ENCODE measurements at regions not wholly inside any gene's neighbourhood (a gene's known extent, or its start where the extent isn't known, plus 50 kb on each side); places are given as distances from the start of the nearest gene placed in this dataset.

DNA sequence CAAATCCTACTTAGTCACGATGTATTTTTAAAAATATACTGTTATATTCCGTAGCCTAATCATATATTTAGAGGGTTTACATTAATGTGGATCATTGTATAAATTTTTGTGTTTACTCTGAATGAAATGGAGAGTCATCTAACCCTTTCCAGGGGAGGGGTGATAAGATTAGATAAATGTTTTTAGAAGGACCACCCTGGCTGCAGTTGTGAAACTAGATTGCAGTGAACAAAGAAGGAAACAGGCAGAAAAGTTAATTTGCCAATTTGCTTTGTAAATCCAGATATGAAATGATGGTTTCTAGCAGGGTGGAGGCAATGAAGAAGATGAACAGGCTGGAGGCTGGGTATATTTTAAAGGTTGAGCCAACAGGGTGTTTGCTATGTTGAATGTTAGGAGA lies 477.7 kb upstream of the ZMIZ1 start:
- TF ChIP-seq, protein P1, sequence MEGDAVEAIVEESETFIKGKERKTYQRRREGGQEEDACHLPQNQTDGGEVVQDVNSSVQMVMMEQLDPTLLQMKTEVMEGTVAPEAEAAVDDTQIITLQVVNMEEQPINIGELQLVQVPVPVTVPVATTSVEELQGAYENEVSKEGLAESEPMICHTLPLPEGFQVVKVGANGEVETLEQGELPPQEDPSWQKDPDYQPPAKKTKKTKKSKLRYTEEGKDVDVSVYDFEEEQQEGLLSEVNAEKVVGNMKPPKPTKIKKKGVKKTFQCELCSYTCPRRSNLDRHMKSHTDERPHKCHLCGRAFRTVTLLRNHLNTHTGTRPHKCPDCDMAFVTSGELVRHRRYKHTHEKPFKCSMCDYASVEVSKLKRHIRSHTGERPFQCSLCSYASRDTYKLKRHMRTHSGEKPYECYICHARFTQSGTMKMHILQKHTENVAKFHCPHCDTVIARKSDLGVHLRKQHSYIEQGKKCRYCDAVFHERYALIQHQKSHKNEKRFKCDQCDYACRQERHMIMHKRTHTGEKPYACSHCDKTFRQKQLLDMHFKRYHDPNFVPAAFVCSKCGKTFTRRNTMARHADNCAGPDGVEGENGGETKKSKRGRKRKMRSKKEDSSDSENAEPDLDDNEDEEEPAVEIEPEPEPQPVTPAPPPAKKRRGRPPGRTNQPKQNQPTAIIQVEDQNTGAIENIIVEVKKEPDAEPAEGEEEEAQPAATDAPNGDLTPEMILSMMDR (IDR thresholded peaks at IDR 0.05; ENCODE audit: unreplicated experiment): no peak
- no peak overlapping the region for H3K27ac Mint-ChIP-seq (ENCODE audit: unreplicated experiment)
- intact Hi-C loops (cut with micrococcal nuclease; ENCODE audit: unreplicated experiment): no loop called here
- BruUV-seq (replicated peaks): no TSS peak
- no peak for DNase-seq
- CTCF ChIA-PET: no interaction called here
- no peak overlapping the region for H3K4me3 Mint-ChIP-seq (ENCODE audit: low read depth, unreplicated experiment)
- H3K4me1 Mint-ChIP-seq (ENCODE audit: low read depth, unreplicated experiment): no peaks in the 10 kb centered on the region
- H3K36me3 Mint-ChIP-seq (ENCODE audit: insufficient read depth, unreplicated experiment): no peaks in the 10 kb centered on the region
- peaks cover 45% of the 10 kb centered on the region for H3K27me3 Mint-ChIP-seq (ENCODE audit: unreplicated experiment)
- H3K9me3 Mint-ChIP-seq (ENCODE audit: low read depth, unreplicated experiment): no peaks in the 10 kb centered on the region

DNA sequence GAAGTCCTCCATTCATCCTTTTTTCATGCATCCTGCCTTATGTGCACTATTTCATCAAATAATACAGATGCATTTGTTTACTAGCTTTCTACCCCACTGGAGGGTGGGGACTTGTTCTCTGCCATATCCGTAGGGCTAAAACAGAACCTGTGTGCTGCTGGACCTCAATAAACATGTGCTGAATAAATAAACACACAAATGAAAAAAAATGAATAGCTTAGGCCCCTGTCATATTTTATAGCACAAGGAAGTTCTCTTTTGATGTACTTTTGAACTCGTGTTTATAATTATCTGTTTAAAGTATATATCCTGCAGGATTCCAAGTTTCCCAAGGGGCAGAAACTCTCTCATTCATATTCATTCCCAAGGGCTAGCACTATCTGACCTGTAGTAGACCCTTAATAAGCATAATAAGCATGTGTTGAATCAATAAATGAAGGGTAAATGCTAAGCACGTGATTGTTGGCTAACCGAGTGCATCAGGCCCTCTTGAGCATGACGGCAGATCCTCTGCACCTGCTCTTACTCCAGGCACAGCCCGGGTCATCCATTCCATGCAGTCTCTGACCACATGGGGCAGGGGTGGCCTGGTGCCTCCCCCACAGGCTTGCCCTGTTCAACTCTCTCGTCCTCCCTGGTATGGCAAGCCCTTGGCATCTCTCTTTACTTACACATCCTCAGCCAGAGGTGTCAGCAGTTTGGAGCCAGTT lies 474.1 kb upstream of the ZMIZ1 start:
- Mint-ChIP-seq H3K9me3 (ENCODE audit: low read depth, unreplicated experiment) (no peaks in the 10 kb centered on the region), H3K4me1 (ENCODE audit: low read depth, unreplicated experiment) (no peaks in the 10 kb centered on the region), H3K27ac (ENCODE audit: unreplicated experiment) (no peak overlapping the region), H3K4me3 (ENCODE audit: low read depth, unreplicated experiment) (no peak overlapping the region), H3K27me3 (ENCODE audit: unreplicated experiment) (peaks cover 79% of the 10 kb centered on the region), H3K36me3 (ENCODE audit: insufficient read depth, unreplicated experiment) (no peaks in the 10 kb centered on the region)
- TF ChIP-seq, protein P1 (IDR thresholded peaks at IDR 0.05; ENCODE audit: unreplicated experiment): no peak
- CTCF ChIA-PET: interaction anchor here (0.6 kb wide), 1 partner anchor 149 kb away, joined by 3 read pairs; no protein-coding TSS in a partner anchor
- DNase-seq: no peak
- intact Hi-C loops (cut with micrococcal nuclease; ENCODE audit: unreplicated experiment): no loop called here
- BruUV-seq (replicated peaks): no TSS peak

DNA sequence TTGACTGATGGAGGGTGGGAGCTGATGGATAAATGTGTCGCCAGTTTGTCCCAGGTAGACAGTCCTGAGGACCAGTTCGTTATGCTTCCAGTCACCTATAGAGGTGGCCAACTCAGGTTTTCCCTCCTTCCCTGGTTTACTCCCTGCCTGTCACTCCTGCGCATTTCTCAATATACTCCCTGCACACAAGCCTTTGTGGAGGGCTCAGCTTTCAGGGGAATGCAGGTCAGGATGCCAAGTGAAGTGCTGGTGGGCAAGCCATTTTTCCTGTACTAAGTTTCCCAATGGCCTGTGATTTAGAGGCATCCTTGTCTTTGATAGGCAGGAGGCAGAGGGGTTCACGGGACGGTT lies 473.5 kb upstream of the ZMIZ1 start:
- no peak for DNase-seq
- no peaks in the 10 kb centered on the region for H3K4me1 Mint-ChIP-seq (ENCODE audit: low read depth, unreplicated experiment)
- intact Hi-C loops (cut with micrococcal nuclease; ENCODE audit: unreplicated experiment): no loop called here
- H3K36me3 Mint-ChIP-seq (ENCODE audit: insufficient read depth, unreplicated experiment): no peaks in the 10 kb centered on the region
- no peaks in the 10 kb centered on the region for H3K9me3 Mint-ChIP-seq (ENCODE audit: low read depth, unreplicated experiment)
- CTCF ChIA-PET: no interaction called here
- H3K27me3 Mint-ChIP-seq (ENCODE audit: unreplicated experiment): peaks cover 79% of the 10 kb centered on the region
- no TSS peak for BruUV-seq (replicated peaks)
- TF ChIP-seq, protein P1 (IDR thresholded peaks at IDR 0.05; ENCODE audit: unreplicated experiment): no peak
- no peak overlapping the region for H3K4me3 Mint-ChIP-seq (ENCODE audit: low read depth, unreplicated experiment)
- H3K27ac Mint-ChIP-seq (ENCODE audit: unreplicated experiment): no peak overlapping the region

DNA sequence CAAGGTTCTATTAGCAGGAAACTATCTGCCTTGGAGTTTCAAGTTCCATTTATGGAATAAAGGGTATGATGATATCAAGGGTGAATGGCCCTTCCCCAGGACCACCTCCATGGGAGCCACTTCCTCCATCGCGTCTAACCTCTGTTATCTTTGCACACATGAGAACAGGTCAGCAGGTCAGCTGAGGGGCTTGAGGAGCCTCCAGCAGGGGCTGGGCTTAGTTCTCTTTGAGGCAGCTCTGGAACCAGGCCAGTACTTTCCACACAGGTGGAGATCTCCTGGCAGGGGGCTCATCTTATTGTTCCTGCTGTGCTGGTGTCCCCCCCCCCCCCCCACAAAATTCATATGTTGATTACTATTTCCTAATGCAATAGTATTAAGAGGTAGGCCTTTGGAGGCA lies 472.2 kb upstream of the ZMIZ1 start:
- H3K4me1 Mint-ChIP-seq (ENCODE audit: low read depth, unreplicated experiment): no peaks in the 10 kb centered on the region
- no peaks in the 10 kb centered on the region for H3K36me3 Mint-ChIP-seq (ENCODE audit: insufficient read depth, unreplicated experiment)
- H3K9me3 Mint-ChIP-seq (ENCODE audit: low read depth, unreplicated experiment): no peaks in the 10 kb centered on the region
- no TSS peak for BruUV-seq (replicated peaks)
- no peak overlapping the region for H3K27ac Mint-ChIP-seq (ENCODE audit: unreplicated experiment)
- H3K27me3 Mint-ChIP-seq (ENCODE audit: unreplicated experiment): peaks cover 79% of the 10 kb centered on the region
- H3K4me3 Mint-ChIP-seq (ENCODE audit: low read depth, unreplicated experiment): no peak overlapping the region
- no peak for DNase-seq
- CTCF ChIA-PET: no interaction called here
- TF ChIP-seq, protein P1 (IDR thresholded peaks at IDR 0.05; ENCODE audit: unreplicated experiment): no peak
- intact Hi-C loops (cut with micrococcal nuclease; ENCODE audit: unreplicated experiment): no loop called here
